ENCODE measurements at regions not wholly inside any gene's neighbourhood (a gene's known extent, or its start where the extent isn't known, plus 50 kb on each side); places are given as distances from the start of the nearest gene placed in this dataset.

DNA sequence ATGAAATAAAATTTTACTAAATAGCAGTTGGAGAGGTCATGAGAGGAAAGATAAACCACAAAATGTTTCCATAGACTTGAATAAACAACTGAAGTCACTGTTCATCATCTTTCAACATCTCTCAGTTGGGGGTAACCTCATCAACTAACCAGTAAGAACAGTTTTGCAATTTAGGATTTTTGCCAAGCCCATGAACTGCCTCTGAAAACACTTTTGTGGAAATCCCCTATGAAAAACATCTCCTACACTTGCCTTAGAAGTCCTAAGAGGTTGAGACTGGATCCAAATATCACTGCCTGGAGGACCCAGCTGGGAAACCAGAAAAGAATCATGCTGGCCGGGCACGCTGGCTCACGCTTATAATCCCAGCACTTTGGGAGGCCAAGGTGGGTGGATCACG is 273.1 kb downstream of the C12orf50 start:
- Histone ChIP-seq H3K4me1 (ENCODE audit: control insufficient read depth, low read depth, low read length) (no peaks in the 10 kb centered on the region), H3K36me3 (ENCODE audit: control insufficient read depth, low read depth, low read length) (no peaks in the 10 kb centered on the region), H3K9me3 (ENCODE audit: control insufficient read depth, low read depth, low read length) (no peaks in the 10 kb centered on the region), H3K9ac (ENCODE audit: low read length) (no peak overlapping the region), H3K27me3 (ENCODE audit: control insufficient read depth, insufficient read depth, low read length) (no peaks in the 10 kb centered on the region), H3K4me3 (ENCODE audit: low read length) (no peak overlapping the region), H3K27ac (ENCODE audit: low read length) (no peak overlapping the region)

DNA sequence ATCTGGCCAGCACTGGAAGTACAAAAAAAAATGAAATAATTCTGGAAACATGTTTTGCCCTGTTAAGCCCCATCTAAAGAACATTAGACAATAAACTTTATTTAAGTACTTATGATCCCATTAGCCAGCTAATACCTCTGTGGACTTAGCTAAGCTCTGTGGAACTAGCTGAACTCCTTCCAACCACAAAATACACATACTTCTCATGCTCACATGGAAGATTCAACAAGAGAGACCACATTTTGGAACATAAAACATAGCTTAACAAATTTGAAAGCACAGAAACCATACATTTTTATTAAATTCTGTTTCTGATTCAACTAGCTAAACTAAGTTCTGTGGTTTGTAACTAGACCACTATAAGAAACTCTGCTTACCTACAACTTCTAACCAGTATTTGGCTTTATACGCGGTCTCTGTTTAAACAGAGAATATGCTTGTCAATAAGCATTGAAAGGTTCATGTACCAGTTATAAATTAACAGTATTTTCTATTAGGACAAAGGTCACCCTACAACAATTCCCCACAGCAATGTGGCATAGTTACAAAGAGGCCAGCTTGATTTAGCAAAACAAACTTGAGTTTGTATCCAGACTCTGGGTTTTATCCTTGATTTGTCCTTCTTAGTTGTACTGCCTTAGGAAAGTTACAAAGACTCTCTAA is 300.1 kb downstream of the C12orf50 start:
- Histone ChIP-seq H3K4me3 (ENCODE audit: low read length) (no peak overlapping the region), H3K9me3 (ENCODE audit: control insufficient read depth, low read depth, low read length) (no peaks in the 10 kb centered on the region), H3K27me3 (ENCODE audit: control insufficient read depth, insufficient read depth, low read length) (no peaks in the 10 kb centered on the region), H3K27ac (ENCODE audit: low read length) (no peak overlapping the region), H3K4me1 (ENCODE audit: control insufficient read depth, low read depth, low read length) (no peaks in the 10 kb centered on the region), H3K9ac (ENCODE audit: low read length) (no peak overlapping the region), H3K36me3 (ENCODE audit: control insufficient read depth, low read depth, low read length) (no peaks in the 10 kb centered on the region)

DNA sequence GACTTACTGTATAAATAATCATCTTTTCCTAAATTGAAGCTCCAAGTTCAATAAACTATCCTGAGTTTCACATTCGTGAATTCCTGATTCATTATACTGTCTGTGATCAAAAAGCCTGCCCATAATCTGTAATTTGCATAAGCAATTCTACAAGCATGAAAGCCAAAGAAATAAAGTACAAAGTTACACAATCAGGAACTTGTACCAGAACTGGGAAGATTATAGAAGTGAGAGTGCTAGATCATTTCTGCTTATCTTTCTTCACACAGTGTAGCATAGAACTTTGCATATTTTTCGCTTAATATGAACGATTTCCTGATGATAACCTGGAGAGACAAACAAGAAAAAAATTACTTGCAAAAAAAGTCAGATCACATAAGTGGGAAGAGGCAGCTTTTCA is 308.2 kb downstream of the C12orf50 start:
- Histone ChIP-seq H3K27ac (ENCODE audit: low read length) (no peak overlapping the region), H3K9me3 (ENCODE audit: control insufficient read depth, low read depth, low read length) (no peaks in the 10 kb centered on the region), H3K9ac (ENCODE audit: low read length) (no peak overlapping the region), H3K27me3 (ENCODE audit: control insufficient read depth, insufficient read depth, low read length) (no peaks in the 10 kb centered on the region), H3K4me1 (ENCODE audit: control insufficient read depth, low read depth, low read length) (no peaks in the 10 kb centered on the region), H3K4me3 (ENCODE audit: low read length) (no peak overlapping the region), H3K36me3 (ENCODE audit: control insufficient read depth, low read depth, low read length) (no peaks in the 10 kb centered on the region)

DNA sequence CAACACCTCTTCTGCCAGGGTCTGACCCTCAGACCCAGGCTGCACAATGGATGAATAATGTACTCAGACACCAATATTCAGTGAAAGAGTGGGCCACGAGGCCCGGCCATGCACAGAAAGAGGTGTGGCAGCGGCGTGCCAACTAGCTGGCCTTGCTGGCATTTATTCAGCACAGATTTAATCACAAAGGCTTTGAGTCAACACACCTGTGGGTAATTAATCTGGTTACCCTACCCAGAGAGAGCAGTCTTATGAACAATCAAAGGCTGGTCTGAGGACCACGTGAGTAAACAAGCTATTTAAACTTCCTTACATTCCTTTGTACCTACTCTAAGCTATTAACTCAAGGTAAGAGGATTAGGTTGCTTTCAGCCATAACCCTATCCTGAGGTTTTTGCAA is 324.8 kb downstream of the C12orf50 start:
- H3K36me3 ChIP-seq (ENCODE audit: control insufficient read depth, low read depth, low read length), result no peaks in the 10 kb centered on the region
- no peak overlapping the region for H3K4me3 ChIP-seq (ENCODE audit: low read length)
- H3K4me1 ChIP-seq (ENCODE audit: control insufficient read depth, low read depth, low read length), result no peaks in the 10 kb centered on the region
- H3K9me3 ChIP-seq (ENCODE audit: control insufficient read depth, low read depth, low read length), result no peaks in the 10 kb centered on the region
- H3K27ac ChIP-seq (ENCODE audit: low read length), result no peak overlapping the region
- H3K27me3 ChIP-seq (ENCODE audit: control insufficient read depth, insufficient read depth, low read length), result no peaks in the 10 kb centered on the region
- no peak overlapping the region for H3K9ac ChIP-seq (ENCODE audit: low read length)

DNA sequence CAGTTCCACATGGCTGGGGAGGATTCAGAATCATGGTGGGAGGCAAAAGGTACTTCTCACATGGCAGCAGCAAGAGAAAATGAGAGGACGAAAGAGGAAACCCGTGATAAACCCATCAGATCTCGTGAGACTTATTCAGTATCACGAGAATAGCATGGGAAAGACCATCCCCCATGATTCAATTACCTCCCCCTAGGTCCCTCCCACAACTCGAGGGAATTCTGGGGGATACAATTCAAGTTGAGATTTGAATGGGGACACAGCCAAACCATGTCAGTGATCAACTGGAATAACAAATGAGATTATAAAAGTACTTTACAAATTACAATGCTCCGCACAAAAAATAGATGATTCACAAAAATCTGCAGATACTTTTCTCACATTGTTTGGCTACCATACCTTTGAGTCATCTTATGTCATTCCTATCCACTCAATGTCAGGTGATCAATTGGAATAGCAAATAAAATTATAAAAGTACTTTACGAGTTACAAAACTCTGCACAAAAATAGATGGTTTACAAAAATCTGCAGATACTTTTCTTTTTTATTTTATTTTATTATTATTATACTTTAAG is 338.9 kb downstream of the C12orf50 start:
- H3K4me3 ChIP-seq (ENCODE audit: low read length), result no peak overlapping the region
- no peak overlapping the region for H3K27ac ChIP-seq (ENCODE audit: low read length)
- no peak overlapping the region for H3K9ac ChIP-seq (ENCODE audit: low read length)
- H3K36me3 ChIP-seq (ENCODE audit: control insufficient read depth, low read depth, low read length), result no peaks in the 10 kb centered on the region
- no peaks in the 10 kb centered on the region for H3K27me3 ChIP-seq (ENCODE audit: control insufficient read depth, insufficient read depth, low read length)
- H3K4me1 ChIP-seq (ENCODE audit: control insufficient read depth, low read depth, low read length), result no peaks in the 10 kb centered on the region
- H3K9me3 ChIP-seq (ENCODE audit: control insufficient read depth, low read depth, low read length), result no peaks in the 10 kb centered on the region

DNA sequence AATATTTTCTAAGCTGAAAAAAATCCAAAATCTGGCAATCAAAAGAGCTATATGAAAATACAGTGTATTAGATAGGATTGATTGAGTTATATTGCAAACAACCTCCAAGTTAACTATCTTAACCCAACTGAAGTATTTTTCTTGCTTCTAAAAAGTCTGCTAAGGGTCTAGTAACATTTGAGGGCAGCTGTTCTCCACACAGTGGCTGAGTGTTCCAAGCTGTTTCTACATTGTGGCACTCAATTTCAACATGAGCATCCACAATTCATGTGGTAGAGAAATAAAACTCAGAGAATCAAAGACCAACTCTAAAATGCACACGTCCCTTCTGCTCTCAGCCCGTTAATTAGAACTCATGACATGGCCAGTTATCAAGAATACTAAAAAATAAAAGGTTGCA is 340.0 kb downstream of the C12orf50 start:
- no peak overlapping the region for H3K27ac ChIP-seq (ENCODE audit: low read length)
- H3K4me3 ChIP-seq (ENCODE audit: low read length), result no peak overlapping the region
- H3K36me3 ChIP-seq (ENCODE audit: control insufficient read depth, low read depth, low read length), result no peaks in the 10 kb centered on the region
- H3K4me1 ChIP-seq (ENCODE audit: control insufficient read depth, low read depth, low read length), result no peaks in the 10 kb centered on the region
- no peaks in the 10 kb centered on the region for H3K9me3 ChIP-seq (ENCODE audit: control insufficient read depth, low read depth, low read length)
- no peaks in the 10 kb centered on the region for H3K27me3 ChIP-seq (ENCODE audit: control insufficient read depth, insufficient read depth, low read length)
- H3K9ac ChIP-seq (ENCODE audit: low read length), result no peak overlapping the region

DNA sequence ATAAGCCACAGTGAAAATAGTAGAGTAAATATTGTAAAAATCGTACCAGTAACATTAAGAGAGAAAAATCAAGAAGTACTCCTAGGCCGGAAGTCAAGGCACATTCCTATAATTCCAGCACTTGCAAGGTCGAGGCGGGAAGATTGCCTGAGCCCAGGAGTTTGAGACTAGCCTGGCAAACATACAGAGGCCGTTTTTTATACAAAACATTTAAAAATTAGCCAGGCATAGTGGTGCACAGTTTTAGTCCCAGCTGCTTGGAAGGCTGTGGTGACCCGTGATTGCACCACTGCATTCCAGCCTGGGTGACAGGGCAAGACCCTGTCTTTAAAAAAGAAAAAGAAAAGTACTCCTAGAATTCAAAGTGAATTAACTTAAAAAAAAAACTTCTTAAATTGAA is 341.8 kb downstream of the C12orf50 start:
- H3K9ac ChIP-seq (ENCODE audit: low read length), result no peak overlapping the region
- no peak overlapping the region for H3K27ac ChIP-seq (ENCODE audit: low read length)
- H3K36me3 ChIP-seq (ENCODE audit: control insufficient read depth, low read depth, low read length), result no peaks in the 10 kb centered on the region
- no peaks in the 10 kb centered on the region for H3K27me3 ChIP-seq (ENCODE audit: control insufficient read depth, insufficient read depth, low read length)
- no peaks in the 10 kb centered on the region for H3K4me1 ChIP-seq (ENCODE audit: control insufficient read depth, low read depth, low read length)
- no peaks in the 10 kb centered on the region for H3K9me3 ChIP-seq (ENCODE audit: control insufficient read depth, low read depth, low read length)
- H3K4me3 ChIP-seq (ENCODE audit: low read length), result no peak overlapping the region

DNA sequence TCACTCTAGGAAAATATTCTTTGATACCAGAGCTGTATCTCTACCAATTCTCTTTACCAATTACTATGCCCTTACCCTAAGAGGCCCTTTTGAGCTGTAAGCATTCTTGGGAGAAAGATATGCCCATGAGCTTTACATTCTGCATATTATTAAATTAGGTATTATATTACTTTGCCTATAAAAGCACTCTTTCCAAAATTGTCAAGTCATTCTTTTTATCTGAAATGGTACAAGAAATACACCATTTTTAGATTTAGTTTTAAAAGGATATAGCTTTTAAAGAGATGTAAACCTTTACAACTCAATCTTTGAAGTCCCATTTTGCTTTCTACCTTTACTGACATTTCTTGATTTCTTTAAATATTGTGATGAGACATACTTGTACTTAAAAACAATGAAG is 343.5 kb downstream of the C12orf50 start:
- Histone ChIP-seq H3K4me3 (ENCODE audit: low read length) (no peak overlapping the region), H3K27me3 (ENCODE audit: control insufficient read depth, insufficient read depth, low read length) (no peaks in the 10 kb centered on the region), H3K9ac (ENCODE audit: low read length) (no peak overlapping the region), H3K36me3 (ENCODE audit: control insufficient read depth, low read depth, low read length) (no peaks in the 10 kb centered on the region), H3K4me1 (ENCODE audit: control insufficient read depth, low read depth, low read length) (no peaks in the 10 kb centered on the region), H3K27ac (ENCODE audit: low read length) (no peak overlapping the region), H3K9me3 (ENCODE audit: control insufficient read depth, low read depth, low read length) (no peaks in the 10 kb centered on the region)

DNA sequence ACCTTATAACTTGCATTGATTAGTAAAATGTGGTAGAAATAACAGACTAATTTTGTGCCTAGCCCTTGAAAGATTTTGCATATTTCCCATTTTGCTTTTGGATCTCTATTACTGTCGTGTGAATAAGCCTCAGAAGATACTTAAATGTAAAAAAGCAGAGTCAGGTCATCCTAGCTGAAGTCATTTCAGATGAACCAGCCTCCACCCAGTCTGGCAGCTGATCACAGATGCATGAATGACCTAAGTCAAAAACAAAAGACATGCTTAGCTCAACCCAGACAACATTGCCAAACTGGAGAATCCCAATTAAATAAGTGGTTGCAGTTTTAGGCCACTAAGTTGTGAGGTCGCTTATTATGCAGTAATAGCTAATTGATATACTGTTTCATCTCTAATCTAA is 349.9 kb downstream of the C12orf50 start:
- Histone ChIP-seq H3K9me3 (ENCODE audit: control insufficient read depth, low read depth, low read length) (no peaks in the 10 kb centered on the region), H3K27ac (ENCODE audit: low read length) (no peak overlapping the region), H3K4me3 (ENCODE audit: low read length) (no peak overlapping the region), H3K9ac (ENCODE audit: low read length) (no peak overlapping the region), H3K4me1 (ENCODE audit: control insufficient read depth, low read depth, low read length) (no peaks in the 10 kb centered on the region), H3K36me3 (ENCODE audit: control insufficient read depth, low read depth, low read length) (no peaks in the 10 kb centered on the region), H3K27me3 (ENCODE audit: control insufficient read depth, insufficient read depth, low read length) (no peaks in the 10 kb centered on the region)

DNA sequence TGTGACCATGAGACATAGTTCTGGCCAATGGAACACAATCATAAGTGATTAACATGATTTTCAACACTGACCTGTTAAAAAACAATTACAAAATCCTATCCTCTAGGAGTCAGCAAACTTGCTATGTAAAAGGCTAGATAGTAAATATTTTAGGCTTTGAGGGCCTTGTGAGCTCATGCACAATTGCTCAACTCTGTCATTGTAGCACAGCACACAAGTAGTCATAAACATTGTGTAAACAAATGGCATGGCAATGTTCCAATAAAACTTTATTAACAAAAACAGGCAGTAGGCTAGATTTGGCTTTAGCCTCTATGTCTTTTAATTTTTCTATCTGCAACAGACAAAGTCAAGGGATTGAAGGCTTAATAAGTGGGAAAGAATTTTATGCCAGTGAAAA is 350.7 kb downstream of the C12orf50 start:
- H3K27me3 ChIP-seq (ENCODE audit: control insufficient read depth, insufficient read depth, low read length), result no peaks in the 10 kb centered on the region
- no peaks in the 10 kb centered on the region for H3K4me1 ChIP-seq (ENCODE audit: control insufficient read depth, low read depth, low read length)
- no peak overlapping the region for H3K27ac ChIP-seq (ENCODE audit: low read length)
- H3K9ac ChIP-seq (ENCODE audit: low read length), result no peak overlapping the region
- H3K9me3 ChIP-seq (ENCODE audit: control insufficient read depth, low read depth, low read length), result no peaks in the 10 kb centered on the region
- H3K4me3 ChIP-seq (ENCODE audit: low read length), result no peak overlapping the region
- no peaks in the 10 kb centered on the region for H3K36me3 ChIP-seq (ENCODE audit: control insufficient read depth, low read depth, low read length)

DNA sequence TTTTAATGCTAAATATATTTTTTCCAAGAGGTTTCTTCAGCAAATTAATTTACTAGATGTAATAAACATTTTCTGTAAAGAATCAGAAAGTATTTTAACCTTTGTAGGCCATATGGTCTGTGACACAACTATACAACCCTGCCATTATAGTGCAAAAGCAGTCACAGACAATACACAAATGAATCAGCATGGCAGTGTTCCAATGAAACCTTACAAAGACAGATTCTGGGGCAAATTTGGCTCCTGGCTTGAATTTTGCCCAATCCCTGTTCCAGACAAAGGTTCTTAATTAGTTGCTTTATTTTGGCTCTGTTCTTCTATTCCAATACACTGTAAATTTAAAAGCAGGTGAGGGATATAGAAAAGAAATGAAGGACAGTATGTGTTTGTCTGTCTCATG is 352.5 kb downstream of the C12orf50 start:
- H3K27me3 ChIP-seq (ENCODE audit: control insufficient read depth, insufficient read depth, low read length), result no peaks in the 10 kb centered on the region
- H3K4me3 ChIP-seq (ENCODE audit: low read length), result no peak overlapping the region
- H3K9ac ChIP-seq (ENCODE audit: low read length), result no peak overlapping the region
- no peaks in the 10 kb centered on the region for H3K9me3 ChIP-seq (ENCODE audit: control insufficient read depth, low read depth, low read length)
- H3K4me1 ChIP-seq (ENCODE audit: control insufficient read depth, low read depth, low read length), result no peaks in the 10 kb centered on the region
- no peak overlapping the region for H3K27ac ChIP-seq (ENCODE audit: low read length)
- no peaks in the 10 kb centered on the region for H3K36me3 ChIP-seq (ENCODE audit: control insufficient read depth, low read depth, low read length)

DNA sequence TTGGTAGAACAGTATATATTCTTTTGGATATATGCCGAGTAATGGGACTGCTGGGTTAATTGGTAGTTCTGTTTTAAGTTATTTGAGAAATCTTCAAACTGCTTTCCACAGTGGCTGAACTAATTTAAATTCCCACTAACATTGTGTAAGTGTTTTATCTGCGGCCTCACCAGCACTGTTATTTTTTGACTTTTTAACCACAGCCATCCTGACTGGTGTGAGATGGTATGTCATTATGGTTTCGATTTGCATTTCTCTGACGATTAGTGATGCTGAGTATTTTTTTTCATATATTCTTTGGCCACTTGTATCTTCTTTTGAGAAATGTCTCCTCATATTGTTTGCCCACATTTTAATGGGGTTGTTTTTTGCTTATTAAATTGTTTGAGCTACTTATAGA is 357.4 kb downstream of the C12orf50 start:
- no peaks in the 10 kb centered on the region for H3K27me3 ChIP-seq (ENCODE audit: control insufficient read depth, insufficient read depth, low read length)
- no peaks in the 10 kb centered on the region for H3K36me3 ChIP-seq (ENCODE audit: control insufficient read depth, low read depth, low read length)
- H3K4me3 ChIP-seq (ENCODE audit: low read length), result no peak overlapping the region
- H3K9ac ChIP-seq (ENCODE audit: low read length), result no peak overlapping the region
- H3K9me3 ChIP-seq (ENCODE audit: control insufficient read depth, low read depth, low read length), result no peaks in the 10 kb centered on the region
- no peak overlapping the region for H3K27ac ChIP-seq (ENCODE audit: low read length)
- H3K4me1 ChIP-seq (ENCODE audit: control insufficient read depth, low read depth, low read length), result no peaks in the 10 kb centered on the region

All from iPS-18a (cell line).